Smooth muscle cell (in vitro differentiated cells): ENCODE measurements at regions not wholly inside any gene's neighbourhood (a gene's known extent, or its start where the extent isn't known, plus 50 kb on each side); places are given as distances from the start of the nearest gene placed in this dataset.

Experiments
- DNase-seq: peaks from one replicate; lab custom pipeline; 2025; ENCODE audit not compliant: unreplicated experiment; lab: John Stamatoyannopoulos, UW
- H2AFZ ChIP-seq: fragments of 200-600 bp; sonication (generic); 2 replicates; pipeline ENCODE4 v1.6.0; 2016; ENCODE audit warnings: antibody characterized with exemption, low read depth, mild to moderate bottlenecking
- H3F3A ChIP-seq: fragments of 200-600 bp; sonication (generic); 2 replicates; pipeline ENCODE4 v1.6.0; 2017; ENCODE audit warnings: antibody characterized with exemption, low read depth
- H3K27ac ChIP-seq: fragments of 200-600 bp; sonication (generic); 2 replicates; pipeline ENCODE4 v1.5.1; 2016; ENCODE audit warnings: low read depth, mild to moderate bottlenecking
- H3K27me3 ChIP-seq: fragments of 200-600 bp; sonication (generic); 2 replicates; pipeline ENCODE4 v1.6.1; 2016; ENCODE audit warnings: low read depth, mild to moderate bottlenecking
- H3K36me3 ChIP-seq: fragments of 200-600 bp; sonication (generic); 2 replicates; pipeline ENCODE4 v1.5.1; 2016; ENCODE audit warnings: low read depth
- H3K4me1 ChIP-seq: fragments of 200-600 bp; sonication (generic); 2 replicates; pipeline ENCODE4 v1.5.1; 2016; ENCODE audit warnings: low read depth
- H3K4me2 ChIP-seq: fragments of 200-600 bp; sonication (generic); 2 replicates; pipeline ENCODE4 v1.6.0; 2016; ENCODE audit warnings: mild to moderate bottlenecking
- H3K4me3 ChIP-seq: fragments of 200-600 bp; sonication (generic); 2 replicates; pipeline ENCODE4 v1.5.1; 2016; ENCODE audit warnings: mild to moderate bottlenecking
- H3K79me2 ChIP-seq: fragments of 200-600 bp; sonication (generic); 2 replicates; pipeline ENCODE4 v1.6.0; 2016; ENCODE audit warnings: low read depth, mild to moderate bottlenecking
- H3K9ac ChIP-seq: fragments of 200-600 bp; sonication (generic); 2 replicates; pipeline ENCODE4 v1.6.0; 2016; ENCODE audit warnings: low read depth
- H3K9me3 ChIP-seq: fragments of 200-600 bp; sonication (generic); replicated peaks from 2 replicates; pipeline ENCODE4 v1.5.1; 2016; ENCODE audit warnings: low read depth
- H4K20me1 ChIP-seq: fragments of 200-600 bp; sonication (generic); 2 replicates; pipeline ENCODE4 v1.6.0; 2016; ENCODE audit warnings: low read depth
- WGBS: methylation state at CpG from one replicate; pipeline ENCODE4 v1.1.7; 2016; ENCODE audit warnings: low lambda C conversion rate; 5-methylcytosine and 5-hydroxymethylcytosine counted together
- TF ChIP-seq, protein P1 (sequence below): fragments of 200-600 bp; sonication (generic); IDR thresholded peaks from 2 replicates; pipeline ENCODE4 v1.5.1; 2017; ENCODE audit warnings: borderline replicate concordance, mild to moderate bottlenecking, antibody characterized with exemption; ENCODE audit not compliant: insufficient read depth, poor library complexity, severe bottlenecking

DNA sequence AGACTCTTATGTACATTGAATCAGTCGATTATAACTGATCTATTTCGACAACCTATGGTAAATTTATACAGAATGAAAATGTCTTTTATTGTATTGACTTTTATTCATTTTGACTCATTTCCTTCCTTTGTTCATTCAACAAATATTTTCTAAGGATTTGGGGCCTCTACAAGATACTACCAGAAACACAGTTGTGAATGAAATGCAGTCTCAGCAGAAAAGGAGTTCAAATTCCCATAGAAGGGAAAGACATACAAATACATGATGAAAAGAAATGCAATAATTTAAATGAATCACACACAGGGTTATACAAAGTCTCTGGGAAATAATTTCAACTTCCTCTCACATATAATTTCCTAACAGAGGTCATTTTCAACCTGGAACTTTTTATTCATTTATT lies 134.0 kb upstream of the SEMA3A start:
- no peak overlapping the region for H3K4me3 ChIP-seq
- 95% methylated on average over 2 of the region's 2 CpGs for WGBS
- no peaks in the 10 kb centered on the region for H3K9me3 ChIP-seq
- no peak overlapping the region for H3K27ac ChIP-seq
- no peaks in the 10 kb centered on the region for H3K4me1 ChIP-seq
- no peak overlapping the region for H2AFZ ChIP-seq
- no peaks in the 10 kb centered on the region for H3K79me2 ChIP-seq
- DNase-seq: no peak
- no peaks in the 10 kb centered on the region for H4K20me1 ChIP-seq
- no peak overlapping the region for H3K4me2 ChIP-seq
- H3F3A ChIP-seq: no peaks in the 10 kb centered on the region
- TF ChIP-seq, protein P1, sequence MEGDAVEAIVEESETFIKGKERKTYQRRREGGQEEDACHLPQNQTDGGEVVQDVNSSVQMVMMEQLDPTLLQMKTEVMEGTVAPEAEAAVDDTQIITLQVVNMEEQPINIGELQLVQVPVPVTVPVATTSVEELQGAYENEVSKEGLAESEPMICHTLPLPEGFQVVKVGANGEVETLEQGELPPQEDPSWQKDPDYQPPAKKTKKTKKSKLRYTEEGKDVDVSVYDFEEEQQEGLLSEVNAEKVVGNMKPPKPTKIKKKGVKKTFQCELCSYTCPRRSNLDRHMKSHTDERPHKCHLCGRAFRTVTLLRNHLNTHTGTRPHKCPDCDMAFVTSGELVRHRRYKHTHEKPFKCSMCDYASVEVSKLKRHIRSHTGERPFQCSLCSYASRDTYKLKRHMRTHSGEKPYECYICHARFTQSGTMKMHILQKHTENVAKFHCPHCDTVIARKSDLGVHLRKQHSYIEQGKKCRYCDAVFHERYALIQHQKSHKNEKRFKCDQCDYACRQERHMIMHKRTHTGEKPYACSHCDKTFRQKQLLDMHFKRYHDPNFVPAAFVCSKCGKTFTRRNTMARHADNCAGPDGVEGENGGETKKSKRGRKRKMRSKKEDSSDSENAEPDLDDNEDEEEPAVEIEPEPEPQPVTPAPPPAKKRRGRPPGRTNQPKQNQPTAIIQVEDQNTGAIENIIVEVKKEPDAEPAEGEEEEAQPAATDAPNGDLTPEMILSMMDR: no peak
- no peak overlapping the region for H3K9ac ChIP-seq
- no peaks in the 10 kb centered on the region for H3K27me3 ChIP-seq
- H3K36me3 ChIP-seq: no peaks in the 10 kb centered on the region

DNA sequence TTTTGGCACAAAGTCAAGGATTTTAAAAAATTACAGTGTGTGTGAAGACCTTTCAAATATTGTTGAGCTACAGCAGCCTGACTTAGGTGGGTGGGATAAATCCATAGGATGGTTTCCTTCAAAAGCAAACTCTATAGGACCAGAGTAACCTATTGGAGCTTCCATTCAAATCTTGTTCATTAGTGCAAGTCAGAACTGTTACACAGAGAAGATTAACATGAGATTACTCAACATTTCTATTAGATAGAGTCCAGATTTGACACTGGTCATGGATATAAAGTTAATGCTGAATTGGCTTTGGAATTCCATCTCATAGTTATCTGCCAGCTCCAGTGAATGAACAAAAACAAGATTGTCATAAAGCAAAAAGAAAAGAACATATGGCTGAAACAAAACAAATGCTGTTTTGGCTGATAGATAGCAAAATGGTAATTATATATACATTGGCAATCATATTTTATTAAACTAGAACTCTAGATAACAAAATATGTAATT lies 129.6 kb upstream of the SEMA3A start:
- no peaks in the 10 kb centered on the region for H3K9me3 ChIP-seq
- H3K9ac ChIP-seq: no peak overlapping the region
- no peaks in the 10 kb centered on the region for H3F3A ChIP-seq
- H3K4me2 ChIP-seq: no peak overlapping the region
- H4K20me1 ChIP-seq: no peaks in the 10 kb centered on the region
- no peak overlapping the region for H3K27ac ChIP-seq
- no peak for DNase-seq
- H3K4me3 ChIP-seq: no peak overlapping the region
- no peaks in the 10 kb centered on the region for H3K27me3 ChIP-seq
- H3K79me2 ChIP-seq: no peaks in the 10 kb centered on the region
- H3K36me3 ChIP-seq: no peaks in the 10 kb centered on the region
- TF ChIP-seq, protein P1: no peak
- no peaks in the 10 kb centered on the region for H3K4me1 ChIP-seq
- H2AFZ ChIP-seq: no peak overlapping the region

DNA sequence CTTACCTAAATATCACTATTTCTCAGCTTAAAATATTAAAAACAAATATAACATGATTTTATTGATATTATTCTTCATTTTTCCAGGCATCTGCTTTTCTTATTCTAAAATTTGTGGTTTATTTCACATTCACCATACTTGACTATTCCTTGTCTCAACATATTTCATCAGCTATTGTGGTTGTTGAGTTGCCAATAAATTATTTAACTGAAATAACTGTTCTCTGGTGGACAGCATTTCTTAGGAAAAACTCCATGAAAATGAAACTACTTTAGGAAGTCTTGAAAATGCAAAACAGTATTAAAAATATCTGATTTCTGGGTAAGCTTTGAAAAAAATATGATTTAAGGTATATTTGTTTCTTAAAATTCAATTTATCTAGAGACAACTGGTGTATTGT lies 122.9 kb upstream of the SEMA3A start:
- TF ChIP-seq, protein P1: no peak
- DNase-seq: no peak
- Histone ChIP-seq H3K9me3 (no peaks in the 10 kb centered on the region), H3K4me1 (no peaks in the 10 kb centered on the region), H3K27me3 (no peaks in the 10 kb centered on the region), H2AFZ (no peak overlapping the region), H3K27ac (no peak overlapping the region), H3K79me2 (no peaks in the 10 kb centered on the region), H3K9ac (no peak overlapping the region), H3K4me2 (no peak overlapping the region), H3K36me3 (no peaks in the 10 kb centered on the region), H3K4me3 (no peak overlapping the region), H3F3A (no peaks in the 10 kb centered on the region), H4K20me1 (no peaks in the 10 kb centered on the region)

DNA sequence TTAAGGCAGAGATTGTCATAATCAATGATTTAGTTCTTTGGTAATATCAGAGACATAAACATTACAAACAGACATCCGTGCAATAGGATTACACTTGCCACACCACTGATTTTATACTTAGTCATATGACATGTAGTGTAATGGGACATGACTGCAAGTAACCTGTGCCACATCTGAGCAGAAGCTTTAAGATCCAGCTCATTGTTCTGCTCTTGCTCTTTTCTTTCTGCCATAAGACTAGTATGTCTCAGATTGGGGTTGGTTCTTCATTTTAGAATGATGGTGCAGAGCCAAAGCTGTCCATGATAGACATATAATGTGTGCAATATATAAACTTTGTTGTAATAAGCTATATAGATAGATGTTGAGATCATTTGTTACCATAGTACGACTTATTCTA lies 119.7 kb upstream of the SEMA3A start:
- Histone ChIP-seq H3K79me2 (no peaks in the 10 kb centered on the region), H3K27ac (no peak overlapping the region), H3K9ac (no peak overlapping the region), H3K36me3 (no peaks in the 10 kb centered on the region), H3K4me2 (no peak overlapping the region), H3K27me3 (no peaks in the 10 kb centered on the region), H2AFZ (no peak overlapping the region), H3K4me1 (no peaks in the 10 kb centered on the region), H3K4me3 (no peak overlapping the region), H3K9me3 (no peaks in the 10 kb centered on the region), H4K20me1 (no peaks in the 10 kb centered on the region), H3F3A (no peaks in the 10 kb centered on the region)
- TF ChIP-seq, protein P1: no peak
- DNase-seq: no peak
- WGBS: 88% methylated on average over 2 of the region's 2 CpGs
